ENCODE measurements at regions not wholly inside any gene's neighbourhood (a gene's known extent, or its start where the extent isn't known, plus 50 kb on each side); places are given as distances from the start of the nearest gene placed in this dataset.

DNA sequence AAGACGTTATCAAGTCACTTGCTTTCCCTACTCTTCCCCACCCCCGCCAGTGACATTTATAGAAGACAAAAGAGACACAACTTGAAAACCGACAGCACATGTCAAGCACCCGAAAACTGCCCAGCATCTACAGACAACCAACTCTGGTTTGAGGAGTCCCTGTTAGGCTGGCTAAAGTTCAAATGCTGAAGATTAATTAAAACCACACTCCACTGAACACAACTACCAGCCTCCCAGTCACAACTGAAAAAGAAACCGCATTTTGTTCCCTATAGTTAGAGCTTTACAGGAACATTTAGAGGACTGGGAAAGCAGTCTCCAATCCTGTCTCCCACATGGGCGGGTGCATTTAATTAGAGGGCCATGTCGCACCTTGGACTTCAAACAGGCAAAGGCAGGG is 73.0 kb upstream of the COX10 start:
- Mint-ChIP-seq H3K27ac (no peak overlapping the region), H3K9me3 (peaks cover 6% of the 10 kb centered on the region), H3K27me3 (no peaks in the 10 kb centered on the region), H3K36me3 (ENCODE audit: low read depth) (peaks cover 14% of the 10 kb centered on the region), H3K4me3 (no peak overlapping the region), H3K4me1 (no peaks in the 10 kb centered on the region)
- no peak for DNase-seq
- intact Hi-C loops (cut with micrococcal nuclease): no loop called here

DNA sequence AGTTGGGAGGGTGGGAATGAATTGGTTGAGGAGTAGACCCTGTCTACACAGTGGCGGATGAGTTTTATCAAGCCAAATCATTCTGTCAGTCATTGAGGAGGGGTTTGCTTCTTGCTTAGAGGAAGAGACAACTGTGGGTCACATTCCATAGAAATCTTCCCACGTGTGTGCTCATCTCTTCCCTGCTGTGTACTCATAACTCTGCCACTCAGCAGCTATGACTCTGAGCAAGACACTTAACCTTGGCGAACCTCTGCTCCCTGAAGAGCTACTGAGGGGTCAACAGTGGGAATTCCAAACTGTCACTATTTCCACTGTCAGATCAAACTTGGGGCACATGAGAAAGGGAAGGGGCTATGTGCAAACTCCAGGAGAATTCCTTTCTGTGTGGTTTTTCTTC is 72.6 kb upstream of the COX10 start:
- H3K27me3 Mint-ChIP-seq: no peaks in the 10 kb centered on the region
- H3K4me1 Mint-ChIP-seq: no peaks in the 10 kb centered on the region
- H3K27ac Mint-ChIP-seq: no peak overlapping the region
- no peak for DNase-seq
- peaks cover 6% of the 10 kb centered on the region for H3K9me3 Mint-ChIP-seq
- intact Hi-C loops (cut with micrococcal nuclease): no loop called here
- H3K4me3 Mint-ChIP-seq: no peak overlapping the region
- H3K36me3 Mint-ChIP-seq (ENCODE audit: low read depth): peaks cover 18% of the 10 kb centered on the region

DNA sequence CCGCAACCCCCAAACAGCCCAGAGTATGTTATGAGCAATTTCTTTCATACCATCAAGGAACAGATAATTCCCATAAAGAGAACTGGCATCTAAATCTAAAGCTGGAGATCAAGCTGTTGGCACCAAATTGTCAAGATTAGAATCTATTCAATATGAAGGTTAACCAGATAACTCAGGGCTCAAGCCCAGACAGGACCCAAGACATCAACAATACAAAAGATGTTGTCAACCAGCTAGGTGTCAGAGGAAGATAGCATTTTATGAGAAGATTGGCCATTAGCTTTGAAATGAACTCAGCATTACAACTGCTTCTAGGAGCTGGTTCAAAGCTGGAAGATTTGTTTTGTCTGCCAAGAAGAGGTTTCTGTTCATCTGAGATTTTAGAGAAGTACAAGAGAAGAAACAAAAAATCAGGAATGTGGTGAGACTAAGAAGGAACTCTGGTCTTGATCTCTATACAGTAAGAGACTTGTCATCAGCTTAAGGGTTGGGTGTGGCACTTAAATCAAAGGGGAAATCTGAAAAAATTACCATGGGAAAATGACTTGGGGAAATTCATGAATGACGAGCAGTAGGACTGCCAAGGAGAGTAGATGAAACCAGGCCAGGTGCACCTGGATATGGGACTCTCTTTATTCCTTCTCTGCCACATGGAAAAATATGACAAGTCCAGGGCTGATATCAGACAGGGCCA is 64.2 kb upstream of the COX10 start:
- H3K36me3 Mint-ChIP-seq (ENCODE audit: low read depth): peaks cover 36% of the 10 kb centered on the region
- no peaks in the 10 kb centered on the region for H3K4me1 Mint-ChIP-seq
- H3K27ac Mint-ChIP-seq: no peak overlapping the region
- intact Hi-C loops (cut with micrococcal nuclease): no loop called here
- peaks cover 9% of the 10 kb centered on the region for H3K9me3 Mint-ChIP-seq
- no peak overlapping the region for H3K4me3 Mint-ChIP-seq
- no peaks in the 10 kb centered on the region for H3K27me3 Mint-ChIP-seq
- no peak for DNase-seq

DNA sequence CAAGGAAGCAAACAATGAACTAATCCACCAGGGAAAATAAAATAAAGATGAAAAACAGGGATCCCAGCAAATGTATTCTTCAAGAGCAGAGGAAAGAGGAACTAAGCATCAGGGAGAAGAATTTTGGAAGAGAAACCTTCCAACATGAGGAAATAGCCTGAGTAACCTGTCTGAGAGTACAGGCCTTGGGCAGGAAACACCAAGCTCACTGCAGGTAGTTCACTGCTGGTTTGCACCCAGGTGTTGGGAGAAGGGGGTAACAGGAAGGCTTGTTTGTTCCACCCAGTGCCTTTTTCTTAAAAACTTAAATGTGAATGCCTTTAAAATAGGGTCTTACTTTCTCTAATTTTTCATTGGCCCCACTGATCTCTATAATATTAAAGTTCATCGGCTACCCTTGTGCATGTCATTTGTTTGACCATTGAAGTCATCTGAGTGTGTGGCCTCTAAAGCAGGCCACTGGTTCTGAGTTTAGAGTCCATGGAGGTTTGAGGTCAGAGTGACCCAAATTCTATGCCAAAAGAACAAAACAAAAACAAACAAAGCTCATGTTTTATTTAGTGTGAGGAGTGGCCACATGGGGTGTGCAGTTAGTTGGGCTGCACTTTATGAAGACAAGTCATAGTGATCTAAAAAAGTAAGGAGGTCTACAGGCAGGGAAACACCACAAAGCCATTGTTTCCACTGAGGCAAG is 62.9 kb upstream of the COX10 start:
- peaks cover 4% of the 10 kb centered on the region for H3K9me3 Mint-ChIP-seq
- no peak for DNase-seq
- H3K27ac Mint-ChIP-seq: no peak overlapping the region
- H3K4me3 Mint-ChIP-seq: no peak overlapping the region
- no peaks in the 10 kb centered on the region for H3K4me1 Mint-ChIP-seq
- no peaks in the 10 kb centered on the region for H3K27me3 Mint-ChIP-seq
- peaks cover 27% of the 10 kb centered on the region for H3K36me3 Mint-ChIP-seq (ENCODE audit: low read depth)
- intact Hi-C loops (cut with micrococcal nuclease): no loop called here

DNA sequence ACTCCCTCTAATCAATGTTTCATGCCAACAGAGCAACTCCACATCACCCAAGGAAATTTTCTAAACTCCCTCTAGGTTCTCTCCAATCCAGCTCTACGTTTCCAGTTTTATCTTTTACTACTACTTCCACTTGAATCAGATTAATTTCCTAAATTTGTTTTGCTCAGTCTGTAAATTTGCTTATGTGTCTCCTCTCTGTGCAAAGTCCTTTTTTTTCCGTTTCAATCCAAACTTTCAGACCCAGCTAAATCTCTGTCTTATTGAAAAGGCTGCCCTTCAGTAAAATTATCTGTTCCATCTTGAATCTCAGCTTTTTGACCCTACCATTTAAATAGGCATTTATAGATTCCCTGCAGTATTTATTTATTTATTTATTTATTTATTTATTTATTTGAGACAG is 61.4 kb upstream of the COX10 start:
- no peak overlapping the region for H3K27ac Mint-ChIP-seq
- peaks cover 4% of the 10 kb centered on the region for H3K9me3 Mint-ChIP-seq
- DNase-seq: no peak
- peaks cover 19% of the 10 kb centered on the region for H3K36me3 Mint-ChIP-seq (ENCODE audit: low read depth)
- intact Hi-C loops (cut with micrococcal nuclease): no loop called here
- no peak overlapping the region for H3K4me3 Mint-ChIP-seq
- H3K27me3 Mint-ChIP-seq: no peaks in the 10 kb centered on the region
- no peaks in the 10 kb centered on the region for H3K4me1 Mint-ChIP-seq

DNA sequence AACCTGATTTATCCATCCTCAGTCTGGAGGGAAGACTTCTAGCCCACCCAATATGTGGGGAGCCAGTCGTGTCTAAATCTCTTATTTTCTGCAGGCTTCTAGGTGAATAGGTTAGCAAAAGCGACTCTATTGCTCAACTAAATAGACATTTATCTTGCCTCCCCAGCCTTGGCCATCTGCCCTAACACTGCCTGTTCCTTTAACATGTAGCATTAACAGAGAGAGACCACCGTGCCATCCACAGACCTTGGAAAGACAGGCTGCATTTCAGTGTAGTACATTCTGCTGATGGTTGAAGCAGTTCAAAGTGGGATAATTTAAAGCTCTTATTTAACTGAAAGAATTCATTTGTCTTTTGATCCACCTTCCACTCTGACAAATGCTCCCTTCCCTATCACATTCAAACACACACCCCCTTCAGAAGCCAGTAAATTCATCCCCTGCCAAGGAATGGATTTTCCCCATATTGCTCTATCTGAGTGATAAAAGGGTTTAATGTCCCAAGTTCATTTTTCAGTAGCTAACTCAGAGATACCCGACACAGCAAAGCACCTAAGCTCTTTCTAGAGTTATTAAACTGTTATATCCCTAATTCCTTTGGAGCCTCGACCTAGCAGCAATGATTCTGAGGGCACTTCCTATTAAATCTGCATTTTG is 58.1 kb upstream of the COX10 start:
- peaks cover 4% of the 10 kb centered on the region for H3K9me3 Mint-ChIP-seq
- no peak overlapping the region for H3K27ac Mint-ChIP-seq
- no peaks in the 10 kb centered on the region for H3K27me3 Mint-ChIP-seq
- no peak overlapping the region for H3K4me3 Mint-ChIP-seq
- no peaks in the 10 kb centered on the region for H3K4me1 Mint-ChIP-seq
- H3K36me3 Mint-ChIP-seq (ENCODE audit: low read depth): peaks cover 12% of the 10 kb centered on the region
- no peak for DNase-seq
- intact Hi-C loops (cut with micrococcal nuclease): no loop called here

DNA sequence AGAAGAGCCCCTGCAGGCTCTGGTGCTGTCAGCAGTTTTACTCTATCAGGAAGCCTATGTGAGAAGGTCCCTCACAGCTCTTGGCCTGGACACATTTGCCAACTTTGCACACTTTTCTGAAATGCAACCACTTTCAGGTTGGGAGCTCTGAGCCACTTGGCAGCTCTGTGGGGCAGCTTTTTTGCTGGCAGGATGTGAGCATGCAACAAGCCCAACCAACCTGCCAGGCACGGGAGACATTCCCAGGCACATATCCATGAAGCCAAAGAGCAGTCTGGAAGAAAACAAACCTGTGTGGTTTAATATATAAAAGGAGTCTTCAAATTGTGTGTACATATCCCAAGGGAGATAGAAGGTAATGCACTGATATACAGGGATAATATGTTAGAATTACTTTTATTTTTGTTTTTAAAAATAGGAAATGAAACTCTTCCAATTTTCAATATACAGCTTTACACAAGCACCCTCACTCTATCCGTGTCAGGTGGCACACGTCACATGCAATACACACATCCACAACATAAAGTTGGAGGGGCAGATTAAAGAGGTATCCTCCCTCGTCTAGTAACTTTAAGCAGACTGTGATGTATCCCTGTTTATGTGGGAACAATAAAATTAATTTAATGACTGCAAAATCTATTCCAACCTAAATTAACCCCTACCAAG is 57.4 kb upstream of the COX10 start:
- H3K4me1 Mint-ChIP-seq: no peaks in the 10 kb centered on the region
- H3K9me3 Mint-ChIP-seq: peaks cover 4% of the 10 kb centered on the region
- no peak overlapping the region for H3K4me3 Mint-ChIP-seq
- no peak overlapping the region for H3K27ac Mint-ChIP-seq
- peaks cover 7% of the 10 kb centered on the region for H3K36me3 Mint-ChIP-seq (ENCODE audit: low read depth)
- H3K27me3 Mint-ChIP-seq: no peaks in the 10 kb centered on the region
- intact Hi-C loops (cut with micrococcal nuclease): no loop called here
- DNase-seq: no peak

DNA sequence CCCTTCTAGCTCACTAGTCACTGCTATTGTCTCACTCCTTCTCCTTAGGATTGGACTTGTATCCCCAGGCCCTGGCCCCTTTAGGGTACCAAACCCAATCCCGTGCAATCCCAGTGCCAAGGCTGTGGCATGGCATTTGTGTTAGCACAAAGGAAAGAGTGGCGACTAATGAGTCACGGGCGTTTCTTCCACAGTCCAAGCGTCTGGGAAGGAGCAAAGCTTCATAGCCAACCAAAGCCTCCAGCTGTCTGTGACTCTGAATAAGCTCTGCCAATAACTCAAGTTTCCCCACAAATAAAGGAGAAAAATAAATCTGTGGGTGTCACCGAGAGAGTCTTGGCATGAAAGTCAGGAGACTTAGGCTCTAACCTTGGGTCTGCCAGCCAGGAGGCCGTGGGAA is 54.6 kb upstream of the COX10 start:
- DNase-seq: no peak
- Mint-ChIP-seq H3K4me1 (peaks cover 12% of the 10 kb centered on the region), H3K36me3 (ENCODE audit: low read depth) (peaks cover 10% of the 10 kb centered on the region), H3K27me3 (no peaks in the 10 kb centered on the region), H3K4me3 (no peak overlapping the region), H3K9me3 (no peaks in the 10 kb centered on the region), H3K27ac (no peak overlapping the region)
- intact Hi-C loops (cut with micrococcal nuclease): no loop called here

DNA sequence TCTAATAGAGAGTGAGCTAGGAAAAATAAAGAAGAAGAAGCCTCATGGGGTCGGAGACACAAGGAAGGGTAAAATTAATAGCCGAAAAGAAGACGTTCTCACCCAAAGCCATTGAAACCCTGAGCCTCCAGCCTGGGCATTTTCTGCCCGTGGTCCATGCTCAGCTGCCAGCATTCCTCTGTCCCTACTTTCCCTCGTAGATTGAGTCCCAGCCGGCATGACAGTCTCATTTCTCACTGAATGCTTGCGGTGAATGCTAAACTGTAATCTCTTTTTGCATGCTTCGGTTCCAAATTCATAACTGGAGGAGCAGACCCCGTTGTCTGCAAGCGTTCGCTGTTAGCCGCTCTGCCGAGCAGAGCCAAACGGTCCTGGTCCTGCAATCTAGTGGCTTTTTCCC is 54.0 kb upstream of the COX10 start:
- Mint-ChIP-seq H3K9me3 (no peaks in the 10 kb centered on the region), H3K36me3 (ENCODE audit: low read depth) (peaks cover 12% of the 10 kb centered on the region), H3K27me3 (no peaks in the 10 kb centered on the region), H3K4me3 (no peak overlapping the region), H3K27ac (no peak overlapping the region), H3K4me1 (peaks cover 17% of the 10 kb centered on the region)
- intact Hi-C loops (cut with micrococcal nuclease): no loop called here
- no peak for DNase-seq

DNA sequence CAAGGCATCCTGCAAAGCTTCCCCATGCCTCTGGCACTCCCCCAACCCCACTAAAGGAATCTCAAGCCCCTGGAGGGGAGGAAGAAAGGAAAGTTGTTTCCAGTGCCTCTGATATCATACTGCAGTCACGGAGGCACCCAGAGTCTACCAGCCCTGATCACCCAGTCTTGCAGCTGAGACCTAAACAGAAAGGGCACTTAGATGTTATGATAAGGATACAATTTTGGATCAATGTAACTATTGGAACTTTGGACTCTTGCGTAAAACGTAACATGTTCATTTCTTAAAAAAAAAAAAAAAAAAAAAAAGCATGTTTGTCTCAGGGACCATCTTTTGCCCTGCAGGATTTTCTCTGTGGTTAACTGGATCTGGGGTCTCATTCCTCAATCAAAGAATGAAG is 52.4 kb upstream of the COX10 start:
- intact Hi-C loops (cut with micrococcal nuclease): no loop called here
- no peak for DNase-seq
- no peaks in the 10 kb centered on the region for H3K27me3 Mint-ChIP-seq
- peaks cover 19% of the 10 kb centered on the region for H3K4me1 Mint-ChIP-seq
- H3K9me3 Mint-ChIP-seq: no peaks in the 10 kb centered on the region
- H3K4me3 Mint-ChIP-seq: no peak overlapping the region
- H3K27ac Mint-ChIP-seq: no peak overlapping the region
- H3K36me3 Mint-ChIP-seq (ENCODE audit: low read depth): peaks cover 12% of the 10 kb centered on the region

DNA sequence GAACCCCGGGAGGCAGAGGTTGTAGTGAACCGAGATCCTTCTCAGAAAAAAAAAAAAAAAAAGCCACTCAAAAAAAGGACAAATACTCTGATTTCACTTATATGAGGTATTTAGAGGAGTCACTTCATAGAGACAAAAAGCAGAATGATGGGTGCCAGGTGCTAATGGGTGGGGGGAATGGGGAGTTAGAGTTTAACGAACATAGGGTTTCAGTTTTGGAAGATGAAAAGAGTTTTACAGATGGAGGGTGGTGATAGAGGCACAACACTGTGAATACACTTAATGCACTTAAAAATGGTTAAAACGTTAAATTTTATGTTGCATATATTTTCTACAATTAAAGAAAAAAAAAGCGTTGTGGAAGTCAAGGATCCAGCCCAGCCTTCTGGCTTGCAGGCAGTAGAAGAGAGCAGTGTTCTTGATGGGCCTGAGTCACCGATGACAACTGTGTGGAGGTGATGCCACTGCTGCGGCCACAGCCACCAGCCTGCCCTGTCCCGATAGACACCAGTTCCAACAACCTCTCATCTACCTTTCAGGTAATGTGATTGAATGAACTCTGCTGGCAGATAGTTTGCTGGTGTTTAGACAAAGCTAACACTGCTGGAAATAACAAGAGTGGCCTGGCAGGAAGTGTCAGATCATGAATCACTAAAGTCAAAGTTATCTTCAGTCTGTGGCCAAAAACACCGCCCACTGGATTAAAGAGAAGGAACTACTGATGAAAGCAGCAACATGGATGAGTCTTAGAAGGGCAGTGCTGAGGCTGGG is 49.9 kb upstream of the COX10 start:
- peak; percentile 63 for DNase-seq
- peak overlapping the region; percentile 28 for H3K4me3 Mint-ChIP-seq
- H3K36me3 Mint-ChIP-seq (ENCODE audit: low read depth): peaks cover 12% of the 10 kb centered on the region
- H3K4me1 Mint-ChIP-seq: peaks cover 19% of the 10 kb centered on the region
- H3K27ac Mint-ChIP-seq: peak overlapping the region; percentile 72
- H3K27me3 Mint-ChIP-seq: no peaks in the 10 kb centered on the region
- H3K9me3 Mint-ChIP-seq: no peaks in the 10 kb centered on the region
- intact Hi-C loops (cut with micrococcal nuclease): no loop called here
